Mucosa of rectum (tissue), 2 donors: ENCODE measurements at regions not wholly inside any gene's neighbourhood (a gene's known extent, or its start where the extent isn't known, plus 50 kb on each side); places are given as distances from the start of the nearest gene placed in this dataset.

Experiments
- H3K27ac ChIP-seq, 2 donors: one replicate each; pipeline ENCODE4 v1.7.0; 2013; ENCODE audit warnings: inconsistent platforms in 2 of 2, low read depth in 2 of 2, low read length in 2 of 2
- H3K27me3 ChIP-seq, 2 donors: one replicate each; pipeline ENCODE4 v1.7.0; 2013; ENCODE audit warnings: low read length in 2 of 2; ENCODE audit not compliant: control insufficient read depth in 2 of 2, insufficient read depth in 2 of 2
- H3K36me3 ChIP-seq, 2 donors: one replicate each; pipeline ENCODE4 v1.7.0; 2013; ENCODE audit warnings: low read length in 2 of 2; ENCODE audit not compliant: control insufficient read depth in 2 of 2, insufficient read depth in 2 of 2
- H3K4me1 ChIP-seq, 2 donors: one replicate each; pipeline ENCODE4 v1.7.0; 2013; ENCODE audit warnings: low read length in 2 of 2, mild to moderate bottlenecking in 1 of 2; ENCODE audit not compliant: control insufficient read depth in 2 of 2, insufficient read depth in 2 of 2
- H3K4me3 ChIP-seq, 2 donors: one replicate each; pipeline ENCODE4 v1.7.0; 2013; ENCODE audit warnings: low read length in 2 of 2
- H3K9ac ChIP-seq, 2 donors: one replicate each; pipeline ENCODE4 v1.7.0; 2013; ENCODE audit warnings: low read length in 2 of 2, low read depth in 1 of 2, mild to moderate bottlenecking in 1 of 2
- H3K9me3 ChIP-seq, 2 donors: one replicate each; pipeline ENCODE4 v1.7.0; 2013; ENCODE audit warnings: low read length in 2 of 2; ENCODE audit not compliant: control insufficient read depth in 2 of 2
- donor health status: healthy.
- donor health status: Normal muscosa, but diverticular disease.

DNA sequence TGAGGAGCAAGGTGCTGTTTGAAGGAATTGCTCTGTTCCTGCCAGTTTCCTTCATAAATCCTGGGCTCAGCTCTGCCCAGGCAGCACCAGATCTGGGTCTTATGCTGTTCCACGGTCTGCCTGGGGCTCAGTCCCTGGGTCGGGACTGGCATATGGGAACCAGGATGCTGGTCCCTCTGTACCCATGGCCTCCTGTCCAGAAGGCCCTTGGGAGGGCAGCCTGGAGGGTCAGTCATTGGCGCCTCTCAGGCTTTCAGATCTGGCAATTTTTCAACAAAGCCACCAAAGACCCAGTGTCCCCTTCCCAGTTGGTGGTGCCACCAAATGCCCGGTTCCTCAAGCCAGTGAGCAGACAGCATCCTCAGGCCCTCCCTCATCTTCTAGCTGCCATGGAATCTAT is 232.7 kb upstream of the SULF2 start:
- Histone ChIP-seq H3K9ac (no peak overlapping the region), H3K4me1 (no peaks in the 10 kb centered on the region), H3K9me3 (peaks cover 0 to 2% of the 10 kb centered on the region in 2 donors), H3K36me3 (no peaks in the 10 kb centered on the region), H3K27ac (no peak overlapping the region), H3K4me3 (no peak overlapping the region), H3K27me3 (peaks cover 0 to 5% of the 10 kb centered on the region in 2 donors)

DNA sequence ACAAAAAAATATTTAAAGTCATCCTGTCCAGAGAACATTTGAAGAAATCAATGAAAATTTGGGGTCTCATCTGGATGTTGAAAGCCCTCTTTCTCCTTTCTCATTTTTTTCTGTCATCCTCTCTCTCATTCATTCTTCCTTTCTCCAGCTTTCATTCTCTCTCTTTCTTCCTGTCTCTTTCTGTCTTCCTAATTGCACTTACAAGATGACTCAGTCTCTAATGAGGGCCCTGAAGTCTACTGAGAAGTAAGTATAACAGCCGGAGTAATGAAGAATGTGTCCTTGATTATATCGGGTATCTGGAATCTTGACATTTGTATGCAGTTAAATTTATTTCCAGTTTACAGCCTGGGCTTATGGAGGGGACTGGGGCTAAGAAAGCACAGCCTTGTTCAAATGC is 232.2 kb upstream of the SULF2 start:
- peaks cover 0 to 4% of the 10 kb centered on the region in 2 donors for H3K9me3 ChIP-seq
- peaks cover 0 to 5% of the 10 kb centered on the region in 2 donors for H3K27me3 ChIP-seq
- no peaks in the 10 kb centered on the region for H3K36me3 ChIP-seq
- no peak overlapping the region for H3K9ac ChIP-seq
- H3K27ac ChIP-seq = no peak overlapping the region
- H3K4me3 ChIP-seq = no peak overlapping the region
- H3K4me1 ChIP-seq = no peaks in the 10 kb centered on the region

DNA sequence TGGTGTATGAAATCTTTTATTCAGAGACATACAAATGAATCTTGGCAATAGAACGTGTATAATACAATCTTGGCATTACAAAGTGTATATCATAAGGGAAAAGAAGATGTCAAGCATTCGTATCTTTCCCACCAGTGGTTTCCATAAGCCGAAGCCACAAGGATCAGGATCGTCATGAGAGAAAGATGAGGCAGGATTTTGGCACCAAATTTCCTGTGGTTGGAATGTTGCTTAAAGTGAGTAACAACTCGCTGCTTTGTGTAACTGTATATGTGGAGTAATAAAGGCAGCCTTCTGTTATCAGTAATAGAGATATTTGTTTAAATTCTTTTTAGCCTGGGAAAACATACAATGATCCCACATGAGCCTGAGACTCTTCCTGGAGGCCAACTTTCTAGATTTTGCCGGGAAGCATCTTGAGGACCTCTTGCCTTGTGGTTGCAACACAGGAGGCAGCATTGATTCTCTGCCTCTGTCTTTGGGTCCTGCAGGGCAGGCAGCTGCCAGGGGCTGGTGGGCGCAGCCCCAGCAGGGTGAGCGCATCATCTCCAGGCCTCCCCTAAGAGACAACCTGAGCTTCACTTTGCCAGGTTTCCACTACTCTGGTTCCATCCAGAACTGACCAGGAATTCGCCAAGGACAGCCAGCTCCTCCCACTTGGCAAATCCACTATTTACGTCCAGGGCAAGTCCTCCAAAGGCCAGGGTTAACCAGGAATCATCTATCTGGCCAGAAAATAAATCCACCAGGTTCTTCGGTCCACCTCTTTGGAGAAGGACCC is 230.9 kb upstream of the SULF2 start:
- Histone ChIP-seq H3K27me3 (no peaks in the 10 kb centered on the region), H3K9ac (no peak overlapping the region), H3K4me3 (no peak overlapping the region), H3K27ac (no peak overlapping the region), H3K9me3 (peaks cover 0 to 4% of the 10 kb centered on the region in 2 donors), H3K36me3 (no peaks in the 10 kb centered on the region), H3K4me1 (no peaks in the 10 kb centered on the region)

DNA sequence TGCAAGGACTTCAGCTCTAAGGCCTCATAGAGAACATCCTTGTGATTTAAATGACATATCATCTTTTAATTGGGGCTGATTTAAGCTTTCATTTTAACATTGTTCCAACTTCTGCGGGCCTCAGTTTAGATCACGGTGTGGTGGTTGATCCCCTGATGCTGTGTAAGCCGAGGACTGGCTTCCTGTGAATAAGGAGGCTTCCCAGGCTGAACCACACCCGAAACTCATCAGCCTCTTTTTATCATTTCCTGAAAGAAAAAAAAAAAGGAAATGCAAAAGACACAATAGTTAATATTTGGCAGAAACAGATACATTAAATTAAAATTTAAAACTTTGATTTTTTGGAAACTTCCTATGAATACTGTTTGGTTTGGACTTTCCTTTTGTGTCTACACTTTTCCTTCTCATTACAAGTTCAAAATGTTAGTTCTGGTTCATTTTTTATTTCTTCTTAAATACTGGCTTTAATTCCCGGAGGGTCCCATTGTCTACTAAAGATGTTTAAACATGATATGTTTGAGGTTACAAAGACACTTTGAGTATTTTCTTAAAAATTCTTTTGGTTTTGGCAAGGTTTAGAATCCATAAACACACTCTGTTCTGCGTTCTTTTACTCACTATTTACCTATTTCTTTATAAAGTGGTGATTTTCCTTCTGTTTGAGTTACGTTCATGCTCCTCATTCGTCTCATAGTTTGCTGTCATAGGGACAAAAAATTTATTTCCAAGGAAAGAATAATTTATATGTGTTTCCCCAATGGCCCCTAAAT is 230.0 kb upstream of the SULF2 start:
- Histone ChIP-seq H3K9ac (no peak overlapping the region), H3K27ac (no peak overlapping the region), H3K4me1 (no peaks in the 10 kb centered on the region), H3K4me3 (no peak overlapping the region), H3K27me3 (no peaks in the 10 kb centered on the region), H3K9me3 (peaks cover 0 to 4% of the 10 kb centered on the region in 2 donors), H3K36me3 (no peaks in the 10 kb centered on the region)

DNA sequence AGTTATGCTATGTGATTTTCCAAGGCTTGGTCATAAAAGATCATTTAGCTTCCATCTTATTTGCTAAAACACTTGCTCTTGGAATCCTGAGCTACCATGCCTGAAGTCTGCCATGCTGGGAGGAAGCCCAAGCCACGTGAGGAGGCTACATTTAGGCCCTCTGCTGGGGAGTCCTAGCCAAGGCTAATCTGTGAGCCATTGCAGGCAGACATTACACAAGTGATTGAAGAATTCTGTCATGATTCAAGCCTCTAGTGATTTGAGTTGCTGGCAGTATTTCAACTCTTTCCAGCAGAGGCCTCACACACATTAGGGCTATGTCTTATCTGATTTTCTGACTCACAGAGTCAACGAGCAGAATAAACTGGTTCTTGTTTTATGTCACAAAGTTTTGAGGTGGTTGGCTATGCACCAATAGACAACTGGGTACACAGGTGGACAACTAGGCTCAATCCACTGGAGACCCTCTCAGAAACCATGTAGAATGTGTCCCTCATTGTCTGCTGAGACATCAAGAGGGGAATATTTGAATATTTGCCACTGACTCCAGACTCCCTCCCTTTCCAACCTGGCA is 227.2 kb upstream of the SULF2 start:
- no peaks in the 10 kb centered on the region for H3K4me1 ChIP-seq
- no peaks in the 10 kb centered on the region for H3K36me3 ChIP-seq
- no peak overlapping the region for H3K4me3 ChIP-seq
- no peak overlapping the region for H3K9ac ChIP-seq
- peaks cover 0 to 4% of the 10 kb centered on the region in 2 donors for H3K9me3 ChIP-seq
- H3K27ac ChIP-seq = no peak overlapping the region
- no peaks in the 10 kb centered on the region for H3K27me3 ChIP-seq

DNA sequence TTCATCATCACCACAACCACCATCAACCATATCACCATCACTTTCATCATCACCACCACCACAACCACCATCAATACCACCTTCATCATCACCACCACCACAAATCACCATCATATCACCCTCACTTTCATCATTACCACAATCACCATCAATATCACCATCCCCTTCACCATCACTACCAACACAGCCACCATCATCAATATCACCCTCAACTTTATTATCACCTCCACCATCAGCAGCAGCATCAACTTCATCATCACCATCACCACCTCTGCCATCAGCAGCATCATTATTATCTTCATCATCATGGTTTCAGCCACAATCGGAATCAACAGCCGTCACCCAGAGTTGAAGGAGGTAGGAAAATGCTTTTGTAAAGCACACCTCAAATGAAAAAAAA is 225.7 kb upstream of the SULF2 start:
- H3K4me1 ChIP-seq = no peaks in the 10 kb centered on the region
- H3K27ac ChIP-seq = no peak overlapping the region
- peaks cover 0 to 4% of the 10 kb centered on the region in 2 donors for H3K9me3 ChIP-seq
- no peak overlapping the region for H3K9ac ChIP-seq
- H3K36me3 ChIP-seq = no peaks in the 10 kb centered on the region
- no peaks in the 10 kb centered on the region for H3K27me3 ChIP-seq
- H3K4me3 ChIP-seq = no peak overlapping the region

DNA sequence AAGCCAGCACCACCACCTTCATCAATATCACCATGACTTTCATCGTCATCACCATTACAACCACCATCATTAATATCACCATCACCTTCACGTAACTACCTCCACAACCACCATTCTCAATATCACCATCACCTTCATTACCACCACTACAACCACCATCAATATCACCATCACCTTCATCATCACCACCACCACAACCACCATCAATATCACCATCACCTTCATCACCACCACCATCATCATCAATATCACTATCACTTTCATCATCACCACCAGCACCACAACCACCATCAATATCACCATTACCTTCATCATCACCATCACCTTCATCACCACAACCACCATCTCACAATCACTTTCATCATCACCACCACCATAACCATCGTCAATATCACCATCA is 225.3 kb upstream of the SULF2 start:
- Histone ChIP-seq H3K9ac (no peak overlapping the region), H3K36me3 (no peaks in the 10 kb centered on the region), H3K27me3 (no peaks in the 10 kb centered on the region), H3K4me1 (no peaks in the 10 kb centered on the region), H3K27ac (no peak overlapping the region), H3K9me3 (peaks cover 0 to 4% of the 10 kb centered on the region in 2 donors), H3K4me3 (no peak overlapping the region)

DNA sequence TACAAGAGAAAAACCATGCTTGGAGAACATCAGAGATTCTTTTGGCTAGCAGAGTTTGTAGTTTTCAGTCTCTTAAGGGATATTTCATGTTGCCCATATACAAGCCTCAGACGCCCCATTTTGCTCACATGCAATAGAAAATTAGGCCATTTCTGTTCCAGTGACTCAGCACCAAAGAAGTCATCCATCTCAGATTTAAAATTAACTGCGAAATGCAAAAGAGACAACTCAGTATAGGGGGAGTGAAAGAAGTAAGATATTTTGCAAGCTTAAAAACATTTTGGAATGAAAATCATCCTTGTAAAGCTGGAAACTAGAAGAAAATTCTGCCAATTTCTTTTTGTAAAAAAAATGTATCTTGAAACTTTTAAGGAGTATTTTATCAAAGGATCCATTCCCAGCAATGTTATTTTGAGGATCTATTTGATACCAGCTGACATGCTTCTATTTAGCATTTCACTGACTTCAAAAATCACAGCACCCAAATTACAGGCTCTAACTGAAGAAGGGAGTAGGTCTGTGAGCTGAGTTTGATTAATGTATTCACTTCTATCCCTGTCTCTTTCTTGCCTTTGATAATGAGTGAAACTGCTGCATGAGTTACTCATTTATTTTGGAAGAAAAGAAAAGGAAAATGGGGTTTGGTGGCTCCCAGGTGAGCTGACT is 223.7 kb upstream of the SULF2 start:
- H3K27ac ChIP-seq = no peak overlapping the region
- no peaks in the 10 kb centered on the region for H3K27me3 ChIP-seq
- no peaks in the 10 kb centered on the region for H3K36me3 ChIP-seq
- H3K4me1 ChIP-seq = no peaks in the 10 kb centered on the region
- H3K4me3 ChIP-seq = no peak overlapping the region
- H3K9me3 ChIP-seq = peaks cover 0 to 4% of the 10 kb centered on the region in 2 donors
- H3K9ac ChIP-seq = no peak overlapping the region

DNA sequence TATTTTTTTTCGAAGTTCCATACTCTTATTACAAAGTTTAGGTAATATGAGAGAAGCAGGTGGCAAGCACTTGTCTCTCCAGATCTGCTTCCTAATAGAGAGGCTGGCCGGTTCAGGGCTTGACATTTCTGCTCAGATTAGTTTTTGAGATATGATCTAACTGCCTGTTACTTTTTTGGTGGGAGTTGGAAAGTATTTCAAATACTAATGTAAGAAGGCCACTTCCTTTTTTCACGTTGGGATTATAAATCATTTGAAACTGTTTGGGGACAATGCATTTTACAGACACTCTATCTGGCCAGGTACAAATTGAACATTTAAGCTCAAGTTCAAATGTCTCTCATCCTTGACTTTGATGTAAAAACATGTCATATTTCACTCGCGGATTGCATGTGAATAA is 222.1 kb upstream of the SULF2 start:
- Histone ChIP-seq H3K27me3 (no peaks in the 10 kb centered on the region), H3K9me3 (peaks cover 0 to 3% of the 10 kb centered on the region in 2 donors), H3K4me3 (no peak overlapping the region), H3K4me1 (no peaks in the 10 kb centered on the region), H3K9ac (no peak overlapping the region), H3K27ac (no peak overlapping the region), H3K36me3 (no peaks in the 10 kb centered on the region)
